GM23248 (cell line): ENCODE measurements at regions not wholly inside any gene's neighbourhood (a gene's known extent, or its start where the extent isn't known, plus 50 kb on each side); places are given as distances from the start of the nearest gene placed in this dataset.

Experiments used
- DNase-seq: peaks from one replicate; pipeline ENCODE4 v3.0.0-alpha.2; 2015
- H2AFZ ChIP-seq: fragments of 200-600 bp; sonication (generic); 2 replicates; pipeline ENCODE4 v1.6.1; 2016; ENCODE audit warnings: antibody characterized with exemption
- H3F3A ChIP-seq: fragments of 200-600 bp; sonication (generic); 2 replicates; pipeline ENCODE4 v1.6.1; 2016; ENCODE audit warnings: mild to moderate bottlenecking, antibody characterized with exemption, mixed run types; ENCODE audit not compliant: insufficient read depth
- H3K27ac ChIP-seq: fragments of 200-600 bp; sonication (generic); 2 replicates; pipeline ENCODE4 v1.5.1; 2016; ENCODE audit warnings: mild to moderate bottlenecking
- H3K27me3 ChIP-seq: fragments of 200-600 bp; sonication (generic); replicated peaks from 2 replicates; pipeline ENCODE4 v1.6.1; 2016; ENCODE audit warnings: mild to moderate bottlenecking; ENCODE audit not compliant: insufficient read depth
- H3K36me3 ChIP-seq: fragments of 200-600 bp; sonication (generic); 2 replicates; pipeline ENCODE4 v1.6.1; 2016; ENCODE audit warnings: low read depth, mild to moderate bottlenecking
- H3K4me1 ChIP-seq: fragments of 200-600 bp; sonication (generic); 2 replicates; pipeline ENCODE4 v1.6.1; 2016; ENCODE audit warnings: mild to moderate bottlenecking; ENCODE audit not compliant: insufficient read depth
- H3K4me2 ChIP-seq: fragments of 200-600 bp; sonication (generic); one replicate; pipeline ENCODE4 v1.6.1; 2016; ENCODE audit warnings: mild to moderate bottlenecking; ENCODE audit not compliant: unreplicated experiment
- H3K4me3 ChIP-seq: fragments of 200-600 bp; sonication (generic); 2 replicates; pipeline ENCODE4 v1.5.1; 2016; ENCODE audit warnings: mild to moderate bottlenecking
- H3K79me2 ChIP-seq: fragments of 200-600 bp; sonication (generic); 2 replicates; pipeline ENCODE4 v1.6.1; 2016; ENCODE audit warnings: mild to moderate bottlenecking; ENCODE audit not compliant: insufficient read depth
- H3K9ac ChIP-seq: fragments of 200-600 bp; sonication (generic); 2 replicates; pipeline ENCODE4 v1.6.1; 2016; ENCODE audit warnings: mild to moderate bottlenecking
- H3K9me2 ChIP-seq: fragments of 200-600 bp; sonication (generic); 2 replicates; pipeline ENCODE4 v1.6.1; 2016; ENCODE audit warnings: mixed run types, mild to moderate bottlenecking, moderate library complexity; ENCODE audit not compliant: insufficient read depth
- H3K9me3 ChIP-seq: fragments of 200-600 bp; sonication (generic); one replicate; pipeline ENCODE4 v1.6.1; 2017; ENCODE audit warnings: low read depth
- H4K20me1 ChIP-seq: fragments of 200-600 bp; sonication (generic); 2 replicates; pipeline ENCODE4 v1.6.0; 2016; ENCODE audit not compliant: insufficient read depth
- EZH2 ChIP-seq: fragments of 200-600 bp; sonication (generic); IDR thresholded peaks from 2 replicates; pipeline ENCODE4 v1.6.1; 2018; ENCODE audit warnings: antibody characterized with exemption, mild to moderate bottlenecking; ENCODE audit not compliant: insufficient read depth, poor library complexity, severe bottlenecking
- EZH2phosphoT487 ChIP-seq: fragments of 200-600 bp; sonication (generic); IDR thresholded peaks from 2 replicates; pipeline ENCODE4 v1.6.1; 2018; ENCODE audit warnings: antibody characterized with exemption, moderate library complexity, mild to moderate bottlenecking, low read depth; ENCODE audit not compliant: insufficient read depth
- WGBS, 2 experiments: methylation state at CpG; one replicate each; pipeline ENCODE4 v1.1.6; 2015 to 2017; ENCODE audit warnings: low lambda C conversion rate in 2 of 2, low coverage in 1 of 2; ENCODE audit errors: missing lambda C conversion rate in 2 of 2; 5-methylcytosine and 5-hydroxymethylcytosine counted together
- in situ Hi-C: fragments of 300-500 bp; cut with MboI; formaldehyde crosslinking; loops from 2 replicates; pipeline ENCODE4 v1.15.0; 2020

DNA sequence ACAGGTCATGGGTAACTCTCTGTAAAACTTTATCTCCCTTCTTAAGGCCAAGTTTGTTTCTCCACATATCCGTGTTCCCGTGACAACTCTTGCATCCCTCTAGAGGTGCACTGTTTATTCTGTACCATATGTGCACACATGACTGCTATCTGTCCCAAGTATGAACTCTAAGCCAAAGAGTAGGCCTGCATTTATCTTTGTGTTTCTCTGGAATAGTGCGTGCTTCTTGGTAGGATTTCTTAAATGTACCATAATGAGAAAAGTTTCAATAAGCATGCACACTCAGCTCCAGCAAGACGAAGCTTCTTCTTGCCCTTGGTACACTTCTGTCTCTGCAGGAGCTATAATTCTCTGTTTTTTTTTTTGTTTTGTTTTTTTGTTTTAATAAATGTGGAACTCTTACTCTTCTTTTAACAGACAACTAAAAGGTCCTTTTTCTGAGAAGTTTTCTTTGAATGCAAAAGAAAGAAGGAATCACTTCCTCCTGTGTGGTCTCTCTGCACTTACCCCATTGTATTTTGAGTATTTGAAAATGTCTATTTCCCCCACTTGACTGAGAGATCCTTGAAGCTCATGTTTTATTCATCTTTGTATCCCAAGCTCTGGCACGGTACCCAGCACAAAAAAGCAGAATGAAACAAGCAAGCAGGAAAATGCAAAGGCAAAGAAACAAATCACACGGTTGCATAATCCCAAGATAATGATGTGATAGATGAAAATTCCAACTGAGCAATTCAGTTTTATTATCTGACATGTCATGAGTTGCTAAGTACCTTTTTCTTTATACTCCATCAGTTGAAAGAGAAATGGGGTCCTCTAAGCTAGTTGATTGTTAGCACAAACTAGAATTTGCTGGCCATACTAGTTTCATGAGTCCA lies 521.9 kb upstream of the BOD1L1 start:
- no peaks in the 10 kb centered on the region for H3K9me3 ChIP-seq
- in situ Hi-C loops, result no loop called here
- no peaks in the 10 kb centered on the region for H3K4me1 ChIP-seq
- H4K20me1 ChIP-seq, result no peaks in the 10 kb centered on the region
- no peak for TF ChIP-seq EZH2phosphoT487
- no peak for TF ChIP-seq EZH2
- H3K9me2 ChIP-seq, result no peaks in the 10 kb centered on the region
- no peaks in the 10 kb centered on the region for H3K79me2 ChIP-seq
- WGBS, 2 experiments, result 34 to 41% methylated on average over 6 of the region's 6 CpGs
- no peak overlapping the region for H3K9ac ChIP-seq
- no peak overlapping the region for H3K4me2 ChIP-seq
- no peak overlapping the region for H3K4me3 ChIP-seq
- no peaks in the 10 kb centered on the region for H3K27me3 ChIP-seq
- H3F3A ChIP-seq, result no peaks in the 10 kb centered on the region
- no peak overlapping the region for H2AFZ ChIP-seq
- H3K27ac ChIP-seq, result no peak overlapping the region
- H3K36me3 ChIP-seq, result no peaks in the 10 kb centered on the region
- peak; percentile 2 for DNase-seq

DNA sequence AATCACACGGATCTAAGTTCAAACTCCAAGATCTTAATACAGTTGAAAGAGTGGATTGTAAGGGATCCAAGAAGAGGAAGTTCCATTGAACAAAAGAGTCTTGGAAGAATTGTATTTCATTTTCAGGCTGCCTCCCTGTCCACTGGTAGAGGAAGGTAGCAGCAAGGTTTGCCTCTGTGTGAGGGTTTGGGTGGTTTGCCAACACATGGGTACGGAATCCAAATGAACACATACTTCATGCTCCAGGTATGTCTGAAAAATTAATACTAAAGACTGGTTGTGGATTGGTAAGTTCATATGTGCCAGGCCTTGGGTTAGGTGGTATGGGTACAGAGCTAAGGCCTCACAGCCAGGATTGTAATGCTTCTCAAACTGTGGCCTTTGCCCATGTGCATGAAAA lies 523.6 kb upstream of the BOD1L1 start:
- Histone ChIP-seq H3K9ac (no peak overlapping the region), H3K27ac (no peak overlapping the region), H2AFZ (no peak overlapping the region), H3F3A (no peaks in the 10 kb centered on the region), H3K4me3 (no peak overlapping the region), H3K36me3 (no peaks in the 10 kb centered on the region), H3K9me3 (no peaks in the 10 kb centered on the region), H4K20me1 (no peaks in the 10 kb centered on the region), H3K4me2 (no peak overlapping the region), H3K9me2 (no peaks in the 10 kb centered on the region), H3K27me3 (no peaks in the 10 kb centered on the region), H3K4me1 (no peaks in the 10 kb centered on the region), H3K79me2 (no peaks in the 10 kb centered on the region)
- 28 to 32% methylated on average over 2 of the region's 2 CpGs for WGBS, 2 experiments
- no peak for TF ChIP-seq EZH2phosphoT487
- TF ChIP-seq EZH2, result no peak
- in situ Hi-C loops, result no loop called here
- DNase-seq, result no peak

- Histone ChIP-seq H3K79me2 (no peaks in the 10 kb centered on the region), H3K4me2 (no peak overlapping the region), H3K9ac (no peak overlapping the region), H3K9me3 (no peaks in the 10 kb centered on the region), H3K4me3 (no peak overlapping the region), H4K20me1 (no peaks in the 10 kb centered on the region), H3K36me3 (no peaks in the 10 kb centered on the region), H3K4me1 (no peaks in the 10 kb centered on the region), H2AFZ (no peak overlapping the region), H3F3A (no peaks in the 10 kb centered on the region), H3K27ac (no peak overlapping the region), H3K27me3 (no peaks in the 10 kb centered on the region), H3K9me2 (no peaks in the 10 kb centered on the region)
- no peak for TF ChIP-seq EZH2
- TF ChIP-seq EZH2phosphoT487, result no peak
- in situ Hi-C loops, result no loop called here
- DNase-seq, result no peak
- 58 to 63% methylated on average over 4 of the region's 4 CpGs for WGBS, 2 experiments
These were observed 525.5 kb upstream of the BOD1L1 start for GRCh38 chr4:14152834-14153519.

- Histone ChIP-seq H4K20me1 (no peaks in the 10 kb centered on the region), H3K36me3 (no peaks in the 10 kb centered on the region), H3K27ac (no peak overlapping the region), H3K9me3 (no peaks in the 10 kb centered on the region), H3K79me2 (no peaks in the 10 kb centered on the region), H3K4me1 (no peaks in the 10 kb centered on the region), H3K4me3 (no peak overlapping the region), H3K27me3 (no peaks in the 10 kb centered on the region), H2AFZ (no peak overlapping the region), H3K9me2 (no peaks in the 10 kb centered on the region), H3K9ac (no peak overlapping the region), H3F3A (no peaks in the 10 kb centered on the region), H3K4me2 (no peak overlapping the region)
- 53 to 66% methylated on average over 3 of the region's 3 CpGs for WGBS, 2 experiments
- no peak for DNase-seq
- TF ChIP-seq EZH2phosphoT487 (no peak), EZH2 (no peak)
- in situ Hi-C loops, result no loop called here
These were observed 528.3 kb upstream of the BOD1L1 start for GRCh38 chr4:14155803-14156202.
